HEK293 (cell line): ENCODE measurements at regions not wholly inside any gene's neighbourhood (a gene's known extent, or its start where the extent isn't known, plus 50 kb on each side); places are given as distances from the start of the nearest gene placed in this dataset.

ENCODE experiments used
- CTCF ChIA-PET: fragments of 350-600 bp; formaldehyde crosslinking; extraction: SDS; loops from one replicate; lab custom pipeline; 2021; ENCODE audit warnings: antibody characterized with exemption; lab: Yijun Ruan, JAX
- POLR2A ChIA-PET: fragments of 300-600 bp; formaldehyde crosslinking; extraction: SDS; loops from one replicate; lab custom pipeline; 2020; ENCODE audit warnings: antibody characterized with exemption, inconsistent platforms; lab: Yijun Ruan, JAX
- H3K27ac ChIP-seq: fragments of 200-500 bp; sonication (Bioruptor generic); 2 replicates; pipeline ENCODE4 v1.5.1; 2014; ENCODE audit warnings: low read depth, low read length, control low read depth, inconsistent platforms; ENCODE audit errors: extremely low read depth
- H3K36me3 ChIP-seq, 2 experiments: fragments of 200-500 bp in 1 of 2; sonication (Bioruptor generic) in 1 of 2; 1 replicate in 1 of 2; 2 replicates in 1 of 2; pipeline ENCODE4 v1.5.1; 2014 to 2017; ENCODE audit warnings: inconsistent platforms in 2 of 2, low read length in 2 of 2; ENCODE audit not compliant: control insufficient read depth in 2 of 2, insufficient read depth in 1 of 2
- H3K4me1 ChIP-seq: fragments of 200-500 bp; sonication (Bioruptor generic); 2 replicates; pipeline ENCODE4 v1.5.1; 2014; ENCODE audit warnings: mild to moderate bottlenecking, low read length, inconsistent platforms; ENCODE audit not compliant: control insufficient read depth, insufficient read depth
- H3K4me3 ChIP-seq: 2 replicates; pipeline ENCODE4 v1.5.1; 2011; ENCODE audit warnings: low read depth, mild to moderate bottlenecking, control low read depth, low read length, moderate library complexity
- H3K9me3 ChIP-seq: fragments of 200-500 bp; sonication (Bioruptor generic); 2 replicates; pipeline ENCODE4 v1.5.1; 2014; ENCODE audit warnings: low read depth, low read length, inconsistent platforms; ENCODE audit not compliant: control insufficient read depth, insufficient read depth
- BCL6B ChIP-seq: fragments of 450-650 bp; formaldehyde crosslinking; IDR thresholded peaks from 2 replicates; pipeline ENCODE4 v1.5.1; 2017; ENCODE audit warnings: missing biosample characterization, missing genetic modification characterization
- EGR2 ChIP-seq: fragments of 450-650 bp; formaldehyde crosslinking; IDR thresholded peaks from 2 replicates; pipeline ENCODE4 v1.5.1; 2016; ENCODE audit warnings: low read depth, missing biosample characterization, missing genetic modification characterization
- FEZF1 ChIP-seq: fragments of 450-650 bp; formaldehyde crosslinking; IDR thresholded peaks from 2 replicates; pipeline ENCODE4 v1.5.1; 2016; ENCODE audit warnings: missing biosample characterization, missing genetic modification characterization
- GLI4 ChIP-seq: fragments of 450-650 bp; formaldehyde crosslinking; IDR thresholded peaks from 2 replicates; pipeline ENCODE4 v1.5.1; 2016; ENCODE audit warnings: missing biosample characterization, missing genetic modification characterization
- GLIS1 ChIP-seq: fragments of 450-650 bp; formaldehyde crosslinking; IDR thresholded peaks from 2 replicates; pipeline ENCODE4 v1.5.1; 2016; ENCODE audit warnings: missing biosample characterization, missing genetic modification characterization
- OSR2 ChIP-seq: fragments of 450-650 bp; formaldehyde crosslinking; IDR thresholded peaks from 2 replicates; pipeline ENCODE4 v1.5.1; 2016; ENCODE audit warnings: missing biosample characterization, missing genetic modification characterization
- SP7 ChIP-seq: fragments of 450-650 bp; formaldehyde crosslinking; IDR thresholded peaks from 2 replicates; pipeline ENCODE4 v1.5.1; 2016; ENCODE audit warnings: missing biosample characterization, missing genetic modification characterization
- TCF7L2 ChIP-seq: IDR thresholded peaks from 2 replicates; pipeline ENCODE4 v1.6.1; 2011; ENCODE audit warnings: low read depth, mild to moderate bottlenecking, inconsistent platforms, low read length, moderate library complexity, borderline replicate concordance
- TRIM28 ChIP-seq: IDR thresholded peaks from 2 replicates; pipeline ENCODE4 v1.6.1; 2011; ENCODE audit warnings: low read length, control low read depth, borderline replicate concordance
- ZBTB20 ChIP-seq: fragments of 450-650 bp; formaldehyde crosslinking; IDR thresholded peaks from 2 replicates; pipeline ENCODE4 v1.5.1; 2016; ENCODE audit warnings: missing biosample characterization, missing genetic modification characterization
- ZFHX2 ChIP-seq: fragments of 450-650 bp; formaldehyde crosslinking; conservative IDR thresholded peaks from 2 replicates; pipeline ENCODE4 v1.5.1; 2016; ENCODE audit warnings: missing biosample characterization, missing genetic modification characterization
- ZIC2 ChIP-seq: fragments of 450-650 bp; formaldehyde crosslinking; IDR thresholded peaks from 2 replicates; pipeline ENCODE4 v1.5.1; 2016; ENCODE audit warnings: missing biosample characterization, missing genetic modification characterization
- ZNF214 ChIP-seq: fragments of 450-650 bp; formaldehyde crosslinking; IDR thresholded peaks from 2 replicates; pipeline ENCODE4 v1.5.1; 2017; ENCODE audit warnings: missing biosample characterization, mild to moderate bottlenecking, missing genetic modification characterization, borderline replicate concordance
- ZNF335 ChIP-seq: fragments of 450-650 bp; formaldehyde crosslinking; conservative IDR thresholded peaks from 2 replicates; pipeline ENCODE4 v1.5.1; 2016; ENCODE audit warnings: missing biosample characterization, missing genetic modification characterization
- ZNF37A ChIP-seq: fragments of 450-650 bp; IDR thresholded peaks from 2 replicates; pipeline ENCODE4 v1.5.1; 2018; ENCODE audit warnings: missing biosample characterization, missing genetic modification characterization
- ZNF423 ChIP-seq: fragments of 450-650 bp; formaldehyde crosslinking; IDR thresholded peaks from 2 replicates; pipeline ENCODE4 v1.5.1; 2016; ENCODE audit warnings: missing biosample characterization, missing genetic modification characterization
- ZNF473 ChIP-seq: fragments of 450-650 bp; formaldehyde crosslinking; IDR thresholded peaks from 2 replicates; pipeline ENCODE4 v1.5.1; 2017; ENCODE audit warnings: missing biosample characterization, missing genetic modification characterization
- ZNF510 ChIP-seq: fragments of 450-650 bp; formaldehyde crosslinking; IDR thresholded peaks from 2 replicates; pipeline ENCODE4 v1.5.1; 2018; ENCODE audit warnings: mild to moderate bottlenecking, missing genetic modification characterization, missing biosample characterization; ENCODE audit not compliant: insufficient replicate concordance
- ZNF555 ChIP-seq: fragments of 450-650 bp; formaldehyde crosslinking; conservative IDR thresholded peaks from 2 replicates; pipeline ENCODE4 v1.5.1; 2017; ENCODE audit warnings: missing biosample characterization, mild to moderate bottlenecking, missing genetic modification characterization, inconsistent platforms
- ZNF585B ChIP-seq: fragments of 450-650 bp; formaldehyde crosslinking; IDR thresholded peaks from 2 replicates; pipeline ENCODE4 v1.5.1; 2016; ENCODE audit warnings: missing biosample characterization, missing genetic modification characterization
- ZNF670 ChIP-seq: fragments of 450-650 bp; formaldehyde crosslinking; IDR thresholded peaks from 2 replicates; pipeline ENCODE4 v1.5.1; 2016; ENCODE audit warnings: missing biosample characterization, missing genetic modification characterization, low read depth
- ZNF692 ChIP-seq: fragments of 450-650 bp; formaldehyde crosslinking; IDR thresholded peaks from 2 replicates; pipeline ENCODE4 v1.5.1; 2016; ENCODE audit warnings: missing biosample characterization, missing genetic modification characterization
- ZNF76 ChIP-seq: fragments of 450-650 bp; formaldehyde crosslinking; IDR thresholded peaks from 2 replicates; pipeline ENCODE4; 2016; ENCODE audit warnings: low read depth, missing biosample characterization, missing genetic modification characterization, borderline replicate concordance
- ZNF791 ChIP-seq: fragments of 450-650 bp; formaldehyde crosslinking; IDR thresholded peaks from 2 replicates; pipeline ENCODE4 v1.5.1; 2016; ENCODE audit warnings: missing biosample characterization, missing genetic modification characterization
- ZNF843 ChIP-seq: fragments of 450-650 bp; formaldehyde crosslinking; IDR thresholded peaks from 2 replicates; pipeline ENCODE4 v1.5.1; 2016; ENCODE audit warnings: missing biosample characterization, missing genetic modification characterization
- ZSCAN18 ChIP-seq: fragments of 450-650 bp; formaldehyde crosslinking; IDR thresholded peaks from 2 replicates; pipeline ENCODE4 v1.5.1; 2016; ENCODE audit warnings: missing biosample characterization, missing genetic modification characterization
- ZXDB ChIP-seq: fragments of 450-650 bp; formaldehyde crosslinking; IDR thresholded peaks from 2 replicates; pipeline ENCODE4 v1.5.1; 2016; ENCODE audit warnings: missing biosample characterization, missing genetic modification characterization
- TF ChIP-seq, protein P1 (sequence below): fragments of 450-650 bp; formaldehyde crosslinking; IDR thresholded peaks from 2 replicates; pipeline ENCODE4 v1.5.1; 2016; ENCODE audit warnings: missing biosample characterization, missing genetic modification characterization

DNA sequence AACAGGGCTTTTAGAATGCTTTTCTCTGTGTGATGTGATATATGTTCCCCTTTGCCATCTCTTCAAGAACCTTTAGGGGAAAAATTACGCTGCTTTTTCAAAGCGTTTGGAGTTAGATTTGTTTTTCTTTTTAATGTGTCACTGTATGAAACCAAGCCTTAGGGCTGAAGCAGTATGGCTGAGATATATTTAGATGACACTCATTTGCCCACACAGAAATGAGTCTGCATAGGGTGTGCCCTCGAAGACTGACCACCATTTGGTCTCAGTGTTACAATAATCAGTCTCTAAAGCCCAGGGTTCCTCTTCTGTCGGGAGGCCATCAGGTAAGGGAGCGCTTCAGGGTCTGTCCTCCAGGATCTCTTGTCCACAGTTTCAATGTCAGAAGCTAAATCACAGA, 213.0 kb upstream of the NCAM1 start (continued):
- TF ChIP-seq ZXDB (tag by site-specific recombination) = no peak
- no peak for TF ChIP-seq ZNF670 (tag by site-specific recombination)
- no peak for TF ChIP-seq ZNF692 (tag by site-specific recombination)
- no peak for TF ChIP-seq ZNF510 (tag by site-specific recombination)
- TF ChIP-seq ZNF791 = no peak
- TF ChIP-seq, all 188 proteins: peak for 0

- Histone ChIP-seq H3K4me1 (no peaks in the 10 kb centered on the region), H3K36me3 (no peaks in the 10 kb centered on the region), H3K27ac (no peak overlapping the region), H3K4me3 (no peak overlapping the region), H3K9me3 (no peaks in the 10 kb centered on the region)
- CTCF ChIA-PET = interaction anchor here (0.6 kb wide), 1 partner anchor 47 kb away, joined by 5 read pairs; no protein-coding TSS in a partner anchor
- TF ChIP-seq OSR2 = peak; percentile 26; the same call in 1 of the 2 replicates
- TF ChIP-seq FEZF1 (tag by site-specific recombination) = peak; percentile 58; the same call in 1 of the 2 replicates
- TF ChIP-seq ZNF423 (tag by site-specific recombination) = peak; percentile 34; the same call in 1 of the 2 replicates
- no peak for TF ChIP-seq ZNF473 (tag by site-specific recombination)
- 0 out of 2 replicates have a peak, but pooled peaks have one; percentile 35 for TF ChIP-seq ZNF843 (tag by site-specific recombination)
- TF ChIP-seq GLIS1 = peak; percentile 91
- TF ChIP-seq ZNF76 = no peak
- TF ChIP-seq ZSCAN18 (tag by site-specific recombination) = no peak
- TF ChIP-seq, protein P1, sequence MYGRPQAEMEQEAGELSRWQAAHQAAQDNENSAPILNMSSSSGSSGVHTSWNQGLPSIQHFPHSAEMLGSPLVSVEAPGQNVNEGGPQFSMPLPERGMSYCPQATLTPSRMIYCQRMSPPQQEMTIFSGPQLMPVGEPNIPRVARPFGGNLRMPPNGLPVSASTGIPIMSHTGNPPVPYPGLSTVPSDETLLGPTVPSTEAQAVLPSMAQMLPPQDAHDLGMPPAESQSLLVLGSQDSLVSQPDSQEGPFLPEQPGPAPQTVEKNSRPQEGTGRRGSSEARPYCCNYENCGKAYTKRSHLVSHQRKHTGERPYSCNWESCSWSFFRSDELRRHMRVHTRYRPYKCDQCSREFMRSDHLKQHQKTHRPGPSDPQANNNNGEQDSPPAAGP (tag by site-specific recombination) = no peak
- no peak for TF ChIP-seq GLI4
- no peak for TF ChIP-seq BCL6B (tag by site-specific recombination)
- peak; percentile 53 for TF ChIP-seq EGR2 (tag by site-specific recombination)
- TF ChIP-seq ZBTB20 (tag by site-specific recombination) = 0 out of 2 replicates have a peak, but pooled peaks have one; percentile 29
- TF ChIP-seq ZFHX2 = peak; percentile 78
- no peak for TF ChIP-seq ZNF214
- TF ChIP-seq ZIC2 = peak; percentile 93
- no peak for TF ChIP-seq ZNF37A (tag by site-specific recombination)
- peak; percentile 59; the same call in 1 of the 2 replicates for TF ChIP-seq TRIM28
- TF ChIP-seq ZNF335 (tag by site-specific recombination) = peak; percentile 23; the same call in 1 of the 2 replicates
- TF ChIP-seq ZNF585B (tag by site-specific recombination) = no peak
- no peak for TF ChIP-seq ZNF555 (tag by site-specific recombination)
- peak; percentile 40; the same call in 1 of the 2 replicates for TF ChIP-seq SP7 (tag by site-specific recombination)
- TF ChIP-seq TCF7L2 = no peak
- POLR2A ChIA-PET = no interaction called here
Observed at GRCh38 chr11:112748713-112749543, 212.3 kb upstream of the NCAM1 start.
